ENCODE measurements at regions not wholly inside any gene's neighbourhood (a gene's known extent, or its start where the extent isn't known, plus 50 kb on each side); places are given as distances from the start of the nearest gene placed in this dataset.

- Histone ChIP-seq H3K27me3 (no peaks in the 10 kb centered on the region), H3K4me3 (no peak overlapping the region), H3K27ac (no peak overlapping the region), H3K4me1 (no peaks in the 10 kb centered on the region), H3K36me3 (no peaks in the 10 kb centered on the region), H3K9me3 (no peaks in the 10 kb centered on the region)
- DNase-seq: no peak
- 93 to 96% methylated on average over 1 of the region's 1 CpG for WGBS, 2 donors
- intact Hi-C loops (cut with DNase I): no loop called here
- TF ChIP-seq EP300 (IDR thresholded peaks at IDR 0.05) (no peak), POLR2A (IDR thresholded peaks at IDR 0.05) (no peak), CTCF (IDR thresholded peaks at IDR 0.05) (no peak), POLR2AphosphoS5 (IDR thresholded peaks at IDR 0.05) (no peak)
These were observed 231.7 kb downstream of the SPRY1 start for GRCh38 chr4:123628288-123628687.

- Histone ChIP-seq H3K36me3 (no peaks in the 10 kb centered on the region), H3K4me1 (no peaks in the 10 kb centered on the region), H3K27ac (no peak overlapping the region), H3K27me3 (no peaks in the 10 kb centered on the region), H3K4me3 (no peak overlapping the region), H3K9me3 (peaks cover 0 to 2% (median 0%) of the 10 kb centered on the region in 4 donors)
- DNase-seq: no peak
- TF ChIP-seq POLR2A (IDR thresholded peaks at IDR 0.05) (no peak), EP300 (IDR thresholded peaks at IDR 0.05) (no peak), POLR2AphosphoS5 (IDR thresholded peaks at IDR 0.05) (no peak), CTCF (IDR thresholded peaks at IDR 0.05) (no peak)
- intact Hi-C loops (cut with DNase I): no loop called here
- WGBS, 2 donors: 61 to 84% methylated on average over 7 of the region's 7 CpGs
These were observed 235.4 kb downstream of the SPRY1 start for GRCh38 chr4:123631786-123632692.

GRCh38 chr4:123632693-123633030 is 236.1 kb downstream of the SPRY1 start:
- no peaks in the 10 kb centered on the region for H3K27me3 ChIP-seq
- H3K4me3 ChIP-seq: no peak overlapping the region
- H3K27ac ChIP-seq: no peak overlapping the region
- DNase-seq: no peak
- no peaks in the 10 kb centered on the region for H3K4me1 ChIP-seq
- intact Hi-C loops (cut with DNase I): no loop called here
- peaks cover 0 to 2% (median 0%) of the 10 kb centered on the region in 4 donors for H3K9me3 ChIP-seq
- H3K36me3 ChIP-seq: no peaks in the 10 kb centered on the region
- no peak for TF ChIP-seq POLR2AphosphoS5 (IDR thresholded peaks at IDR 0.05)
- TF ChIP-seq POLR2A (IDR thresholded peaks at IDR 0.05): no peak
- TF ChIP-seq EP300 (IDR thresholded peaks at IDR 0.05): no peak
- TF ChIP-seq CTCF (IDR thresholded peaks at IDR 0.05): no peak
- WGBS, 2 donors: 86 to 93% methylated on average over 3 of the region's 3 CpGs

GRCh38 chr4:123638834-123639233 is 242.2 kb downstream of the SPRY1 start:
- no peak overlapping the region for H3K27ac ChIP-seq
- no peaks in the 10 kb centered on the region for H3K36me3 ChIP-seq
- no peak for TF ChIP-seq EP300 (IDR thresholded peaks at IDR 0.05)
- TF ChIP-seq POLR2A (IDR thresholded peaks at IDR 0.05): no peak
- no peak for TF ChIP-seq POLR2AphosphoS5 (IDR thresholded peaks at IDR 0.05)
- intact Hi-C loops (cut with DNase I): no loop called here
- no peaks in the 10 kb centered on the region for H3K27me3 ChIP-seq
- no peak for DNase-seq
- 65 to 77% methylated on average over 1 of the region's 1 CpG for WGBS, 2 donors
- H3K9me3 ChIP-seq: peaks cover 0 to 2% (median 0%) of the 10 kb centered on the region in 4 donors
- peaks cover 0 to 13% (median 6%) of the 10 kb centered on the region in 4 donors for H3K4me1 ChIP-seq
- H3K4me3 ChIP-seq: no peak overlapping the region

GRCh38 chr4:123640271-123640670 is 243.7 kb downstream of the SPRY1 start:
- intact Hi-C loops (cut with DNase I): loop anchor here (10.0 kb wide), 1 partner anchor 625 kb away; no protein-coding TSS in a partner anchor
- Histone ChIP-seq H3K4me3 (no peak overlapping the region), H3K27me3 (no peaks in the 10 kb centered on the region), H3K27ac (no peak overlapping the region), H3K4me1 (peaks cover 0 to 14% (median 6%) of the 10 kb centered on the region in 4 donors), H3K9me3 (peaks cover 0 to 2% (median 0%) of the 10 kb centered on the region in 4 donors), H3K36me3 (no peaks in the 10 kb centered on the region)
- no peak for DNase-seq
- TF ChIP-seq POLR2A (IDR thresholded peaks at IDR 0.05) (no peak), POLR2AphosphoS5 (IDR thresholded peaks at IDR 0.05) (no peak), EP300 (IDR thresholded peaks at IDR 0.05) (no peak), CTCF (IDR thresholded peaks at IDR 0.05) (no peak)

Data from sigmoid colon (tissue), 6 donors.